ENCODE measurements at regions not wholly inside any gene's neighbourhood (a gene's known extent, or its start where the extent isn't known, plus 50 kb on each side); places are given as distances from the start of the nearest gene placed in this dataset.

- no peak for DNase-seq
- Histone ChIP-seq H3K4me1 (no peaks in the 10 kb centered on the region), H3K27me3 (no peaks in the 10 kb centered on the region), H3K9me3 (peaks cover 0 to 53% (median 23%) of the 10 kb centered on the region in 11 donors), H3K27ac (no peak overlapping the region), H3K36me3 (no peaks in the 10 kb centered on the region), H3K4me3 (no peak overlapping the region)
- WGBS, 2 donors, result 27 to 37% methylated on average over 1 of the region's 1 CpG
- TF ChIP-seq CTCF (IDR thresholded peaks at IDR 0.05), result no peak
- no peak for ATAC-seq
- intact Hi-C loops (cut with DNase I), result no loop called here
These were observed 127.1 kb upstream of the VIPR2 start for GRCh38 chr7:159271781-159272180.

- H3K27me3 ChIP-seq, result no peaks in the 10 kb centered on the region
- 93 to 95% methylated on average over 3 of the region's 3 CpGs for WGBS, 2 donors
- no peak overlapping the region for H3K27ac ChIP-seq
- H3K36me3 ChIP-seq, result no peaks in the 10 kb centered on the region
- no peaks in the 10 kb centered on the region for H3K4me1 ChIP-seq
- H3K4me3 ChIP-seq, result no peak overlapping the region
- peaks cover 0 to 46% (median 18%) of the 10 kb centered on the region in 11 donors for H3K9me3 ChIP-seq
- intact Hi-C loops (cut with DNase I), result no loop called here
- no peak for TF ChIP-seq CTCF (IDR thresholded peaks at IDR 0.05)
- ATAC-seq, result no peak
- DNase-seq, result no peak
These were observed 125.1 kb upstream of the VIPR2 start for GRCh38 chr7:159269745-159270144.

- H3K9me3 ChIP-seq, result peaks cover 0 to 42% (median 8%) of the 10 kb centered on the region in 11 donors
- H3K4me3 ChIP-seq, result no peak overlapping the region
- peaks cover 0 to 5% (median 0%) of the 10 kb centered on the region in 7 donors for H3K27me3 ChIP-seq
- no peaks in the 10 kb centered on the region for H3K36me3 ChIP-seq
- ATAC-seq (no peak), DNase-seq (no peak)
- no peaks in the 10 kb centered on the region for H3K4me1 ChIP-seq
- no peak overlapping the region for H3K27ac ChIP-seq
- intact Hi-C loops (cut with DNase I), result no loop called here
- no peak for TF ChIP-seq CTCF (IDR thresholded peaks at IDR 0.05)
These were observed 118.8 kb upstream of the VIPR2 start for GRCh38 chr7:159263430-159263829.

- ATAC-seq (no peak), DNase-seq (no peak)
- Histone ChIP-seq H3K27ac (no peak overlapping the region), H3K4me3 (no peak overlapping the region), H3K9me3 (no peaks in the 10 kb centered on the region), H3K27me3 (peaks cover 0 to 19% (median 0%) of the 10 kb centered on the region in 7 donors), H3K4me1 (no peaks in the 10 kb centered on the region), H3K36me3 (no peaks in the 10 kb centered on the region)
- intact Hi-C loops (cut with DNase I), result no loop called here
- TF ChIP-seq CTCF (IDR thresholded peaks at IDR 0.05), result no peak
- 14 to 21% methylated on average over 2 of the region's 2 CpGs for WGBS, 2 donors
These were observed 109.0 kb upstream of the VIPR2 start for GRCh38 chr7:159253657-159254056.

- WGBS, 2 donors, result 56 to 68% methylated on average over 1 of the region's 1 CpG
- Histone ChIP-seq H3K4me1 (no peaks in the 10 kb centered on the region), H3K27me3 (peaks cover 0 to 14% (median 0%) of the 10 kb centered on the region in 7 donors), H3K9me3 (no peaks in the 10 kb centered on the region), H3K36me3 (no peaks in the 10 kb centered on the region), H3K27ac (no peak overlapping the region), H3K4me3 (no peak overlapping the region)
- DNase-seq, result no peak
- ATAC-seq, result no peak
- intact Hi-C loops (cut with DNase I), result no loop called here
- no peak for TF ChIP-seq CTCF (IDR thresholded peaks at IDR 0.05)
These were observed 105.8 kb upstream of the VIPR2 start for GRCh38 chr7:159250471-159250870.

Data from heart right ventricle (tissue), 16 donors.